K562 (cell line): ENCODE measurements at regions not wholly inside any gene's neighbourhood (a gene's known extent, or its start where the extent isn't known, plus 50 kb on each side); places are given as distances from the start of the nearest gene placed in this dataset.
A peak's percentile ranks its signal among the peaks of the same experiment; 100 is the strongest.

Experiments used
- FOXA3 ChIP-seq, 2 experiments: fragments of 450-650 bp in 1 of 2; sonication (generic) in 1 of 2; formaldehyde crosslinking; IDR thresholded peaks in 1 of 2; conservative IDR thresholded peaks in 1 of 2; 2 replicates each; pipeline versions ENCODE4 v1.4.0 to v1.8.0; 2020 to 2022; ENCODE audit warnings: mild to moderate bottlenecking in 2 of 2, missing genetic modification reagents in 1 of 2
- HMGXB4 ChIP-seq: sonication (generic); formaldehyde crosslinking; IDR thresholded peaks from 2 replicates; pipeline ENCODE4 v1.8.1; 2023; ENCODE audit warnings: mild to moderate bottlenecking, missing genetic modification reagents
- JUN ChIP-seq, 2 experiments: sonication (generic) in 1 of 2; formaldehyde crosslinking in 1 of 2; IDR thresholded peaks; 2 replicates each; pipeline versions ENCODE4 v1.6.1 to v1.8.0; 2012 to 2022; ENCODE audit warnings: borderline replicate concordance in 2 of 2, mild to moderate bottlenecking in 2 of 2, improper control_type of control experiment in 1 of 2, low read depth in 1 of 2, low read length in 1 of 2, missing genetic modification reagents in 1 of 2
- MAFK ChIP-seq: IDR thresholded peaks from 2 replicates; pipeline ENCODE4 v1.6.1; 2011; ENCODE audit warnings: low read length, improper control_type of control experiment
- MTF1 ChIP-seq: fragments of 250-450 bp; sonication (Bioruptor Pico); IDR thresholded peaks from 2 replicates; pipeline ENCODE4 v1.9.0; 2021; ENCODE audit warnings: moderate library complexity, mild to moderate bottlenecking, inconsistent platforms, borderline replicate concordance
- SAP30 ChIP-seq: fragments of 200-600 bp; sonication (generic); IDR thresholded peaks from 2 replicates; pipeline ENCODE4 v1.6.1; 2012; ENCODE audit warnings: borderline replicate concordance, low read depth, mild to moderate bottlenecking, moderate library complexity, low read length, control low read depth, inconsistent platforms; ENCODE audit not compliant: insufficient read depth, poor library complexity, severe bottlenecking
- ZBTB49 ChIP-seq: sonication (generic); formaldehyde crosslinking; IDR thresholded peaks from 2 replicates; pipeline ENCODE4 v1.8.0; 2022; ENCODE audit warnings: missing genetic modification reagents, mild to moderate bottlenecking, borderline replicate concordance
- ZBTB8A ChIP-seq: fragments of 450-650 bp; IDR thresholded peaks from 2 replicates; pipeline ENCODE4 v1.6.1; 2018; ENCODE audit warnings: mild to moderate bottlenecking, moderate library complexity; ENCODE audit not compliant: partially characterized antibody
- TF ChIP-seq, protein P1 (sequence below): sonication (generic); formaldehyde crosslinking; IDR thresholded peaks from 2 replicates; pipeline ENCODE4 v1.8.1; 2022; ENCODE audit warnings: missing genetic modification reagents
- TF ChIP-seq, protein P2 (sequence below): fragments of 450-650 bp; IDR thresholded peaks from 2 replicates; pipeline ENCODE4 v1.6.1; 2016; ENCODE audit warnings: mild to moderate bottlenecking

GRCh38 chr2:217162533-217162932, 302.7 kb upstream of the TNP1 start (continued):
- TF ChIP-seq SAP30 (no peak), FOXA3 (CRISPR knock-in tag; conservative IDR thresholded peaks at IDR 0.05 in 1 of 2, IDR thresholded peaks at IDR 0.05 in 1 of 2) (peak in 1 of 2 experiments; percentile 10; a peak in 1 of 4 replicates), JUN (IDR thresholded peaks at IDR 0.05; ENCODE audit: borderline replicate concordance, low read depth, low read length) (peak; percentile 56; the same call in 1 of the 2 replicates), JUN (CRISPR knock-in tag; IDR thresholded peaks at IDR 0.05; ENCODE audit: borderline replicate concordance) (no peak), MTF1 (CRISPR knock-in tag) (no peak), MAFK (no peak), ZBTB49 (CRISPR knock-in tag) (no peak), ZBTB8A (no peak), HMGXB4 (CRISPR knock-in tag) (no peak)
- TF ChIP-seq, protein P1, sequence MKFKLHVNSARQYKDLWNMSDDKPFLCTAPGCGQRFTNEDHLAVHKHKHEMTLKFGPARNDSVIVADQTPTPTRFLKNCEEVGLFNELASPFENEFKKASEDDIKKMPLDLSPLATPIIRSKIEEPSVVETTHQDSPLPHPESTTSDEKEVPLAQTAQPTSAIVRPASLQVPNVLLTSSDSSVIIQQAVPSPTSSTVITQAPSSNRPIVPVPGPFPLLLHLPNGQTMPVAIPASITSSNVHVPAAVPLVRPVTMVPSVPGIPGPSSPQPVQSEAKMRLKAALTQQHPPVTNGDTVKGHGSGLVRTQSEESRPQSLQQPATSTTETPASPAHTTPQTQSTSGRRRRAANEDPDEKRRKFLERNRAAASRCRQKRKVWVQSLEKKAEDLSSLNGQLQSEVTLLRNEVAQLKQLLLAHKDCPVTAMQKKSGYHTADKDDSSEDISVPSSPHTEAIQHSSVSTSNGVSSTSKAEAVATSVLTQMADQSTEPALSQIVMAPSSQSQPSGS (CRISPR knock-in tag) = no peak
- TF ChIP-seq, protein P2, sequence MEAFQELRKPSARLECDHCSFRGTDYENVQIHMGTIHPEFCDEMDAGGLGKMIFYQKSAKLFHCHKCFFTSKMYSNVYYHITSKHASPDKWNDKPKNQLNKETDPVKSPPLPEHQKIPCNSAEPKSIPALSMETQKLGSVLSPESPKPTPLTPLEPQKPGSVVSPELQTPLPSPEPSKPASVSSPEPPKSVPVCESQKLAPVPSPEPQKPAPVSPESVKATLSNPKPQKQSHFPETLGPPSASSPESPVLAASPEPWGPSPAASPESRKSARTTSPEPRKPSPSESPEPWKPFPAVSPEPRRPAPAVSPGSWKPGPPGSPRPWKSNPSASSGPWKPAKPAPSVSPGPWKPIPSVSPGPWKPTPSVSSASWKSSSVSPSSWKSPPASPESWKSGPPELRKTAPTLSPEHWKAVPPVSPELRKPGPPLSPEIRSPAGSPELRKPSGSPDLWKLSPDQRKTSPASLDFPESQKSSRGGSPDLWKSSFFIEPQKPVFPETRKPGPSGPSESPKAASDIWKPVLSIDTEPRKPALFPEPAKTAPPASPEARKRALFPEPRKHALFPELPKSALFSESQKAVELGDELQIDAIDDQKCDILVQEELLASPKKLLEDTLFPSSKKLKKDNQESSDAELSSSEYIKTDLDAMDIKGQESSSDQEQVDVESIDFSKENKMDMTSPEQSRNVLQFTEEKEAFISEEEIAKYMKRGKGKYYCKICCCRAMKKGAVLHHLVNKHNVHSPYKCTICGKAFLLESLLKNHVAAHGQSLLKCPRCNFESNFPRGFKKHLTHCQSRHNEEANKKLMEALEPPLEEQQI = no peak
